WTC11 (cell line): ENCODE measurements at regions not wholly inside any gene's neighbourhood (a gene's known extent, or its start where the extent isn't known, plus 50 kb on each side); places are given as distances from the start of the nearest gene placed in this dataset.

ENCODE experiments used
- ATAC-seq: fragments of 200-7000 bp; cut with Tn5 transposase; 2 replicates; pipeline ENCODE4 v1.10.0; 2021; ENCODE audit warnings: mild to moderate bottlenecking, moderate library complexity
- CTCF ChIA-PET: fragments of 300-600 bp; sonication (Branson Sonifier 250); formaldehyde crosslinking; loops from one replicate; lab custom pipeline; 2021; ENCODE audit warnings: antibody characterized with exemption; lab: Charles Lee
- POLR2A ChIA-PET: fragments of 350-600 bp; sonication (Branson Sonifier 250); formaldehyde crosslinking; loops from one replicate; lab custom pipeline; 2021; ENCODE audit warnings: antibody characterized with exemption; lab: Charles Lee
- DNase-seq: peaks from one replicate; pipeline ENCODE4 v3.0.0; 2021; ENCODE audit warnings: low spot score
- H3K27ac Mint-ChIP-seq: 2 replicates; pipeline ENCODE4 v1.8.0; 2021; ENCODE audit warnings: mixed read lengths
- H3K27me3 Mint-ChIP-seq: 2 replicates; pipeline ENCODE4 v1.8.0; 2021; ENCODE audit warnings: low read depth, mild to moderate bottlenecking, moderate library complexity, mixed read lengths
- H3K36me3 Mint-ChIP-seq: 2 replicates; pipeline ENCODE4 v1.8.0; 2021; ENCODE audit warnings: mixed read lengths
- H3K4me1 Mint-ChIP-seq: 2 replicates; pipeline ENCODE4 v1.8.0; 2022; ENCODE audit warnings: mixed read lengths
- H3K4me3 Mint-ChIP-seq: 2 replicates; pipeline ENCODE4 v1.8.0; 2021; ENCODE audit warnings: mild to moderate bottlenecking, moderate library complexity, mixed read lengths
- H3K9me3 Mint-ChIP-seq: 2 replicates; pipeline ENCODE4 v1.8.0; 2021; ENCODE audit warnings: mixed read lengths
- AR ChIP-seq: fragments of 250-450 bp; sonication (Bioruptor Pico); IDR thresholded peaks from 2 replicates; pipeline ENCODE4 v1.9.0; 2021; ENCODE audit warnings: mild to moderate bottlenecking
- CREB1 ChIP-seq: sonication (generic); formaldehyde crosslinking; IDR thresholded peaks from 2 replicates; pipeline ENCODE4 v1.8.0; 2023; ENCODE audit warnings: mild to moderate bottlenecking, missing genetic modification reagents
- CTCF ChIP-seq: fragments of 200-600 bp; IDR thresholded peaks from 2 replicates; pipeline ENCODE4 v1.8.0; 2022; ENCODE audit warnings: antibody characterized with exemption
- FOXP4 ChIP-seq: sonication (generic); formaldehyde crosslinking; IDR thresholded peaks from 2 replicates; pipeline ENCODE4 v1.8.0; 2022; ENCODE audit warnings: mild to moderate bottlenecking, missing genetic modification reagents
- HMGXB4 ChIP-seq: sonication (generic); formaldehyde crosslinking; IDR thresholded peaks from 2 replicates; pipeline ENCODE4 v1.8.1; 2023; ENCODE audit warnings: mild to moderate bottlenecking, moderate library complexity, missing genetic modification reagents
- IRF1 ChIP-seq: sonication (generic); formaldehyde crosslinking; IDR thresholded peaks from 2 replicates; pipeline ENCODE4 v1.8.0; 2023; ENCODE audit warnings: missing genetic modification reagents
- IRF2 ChIP-seq: sonication (generic); formaldehyde crosslinking; IDR thresholded peaks from 2 replicates; pipeline ENCODE4 v1.8.0; 2022; ENCODE audit warnings: low read depth, missing genetic modification reagents, borderline replicate concordance
- NFATC4 ChIP-seq: fragments of 250-450 bp; sonication (Bioruptor Pico); IDR thresholded peaks from 2 replicates; pipeline ENCODE4 v1.9.0; 2021; ENCODE audit warnings: mild to moderate bottlenecking
- NFE2L1 ChIP-seq: sonication (generic); formaldehyde crosslinking; IDR thresholded peaks from 2 replicates; pipeline ENCODE4 v1.8.1; 2023; ENCODE audit warnings: missing genetic modification reagents
- NFYB ChIP-seq: sonication (generic); formaldehyde crosslinking; conservative IDR thresholded peaks from 2 replicates; pipeline ENCODE4 v1.8.0; 2022; ENCODE audit warnings: low read depth, missing genetic modification reagents
- PRDM15 ChIP-seq: sonication (generic); formaldehyde crosslinking; IDR thresholded peaks from 2 replicates; pipeline ENCODE4 v1.8.0; 2022; ENCODE audit warnings: missing genetic modification reagents
- PRRX2 ChIP-seq: fragments of 250-450 bp; sonication (Bioruptor Pico); IDR thresholded peaks from 2 replicates; pipeline ENCODE4 v1.8.0; 2021; ENCODE audit warnings: mild to moderate bottlenecking
- TEAD1 ChIP-seq: sonication (generic); formaldehyde crosslinking; IDR thresholded peaks from 2 replicates; pipeline ENCODE4 v1.8.0; 2022; ENCODE audit warnings: mild to moderate bottlenecking, missing genetic modification reagents
- ZBTB21 ChIP-seq: sonication (generic); formaldehyde crosslinking; IDR thresholded peaks from 2 replicates; pipeline ENCODE4 v1.8.1; 2023; ENCODE audit warnings: mild to moderate bottlenecking, missing genetic modification reagents, borderline replicate concordance

- no peaks in the 10 kb centered on the region for H3K9me3 Mint-ChIP-seq
- ChIA-PET POLR2A (no interaction called here), CTCF (no interaction called here)
- no peaks in the 10 kb centered on the region for H3K36me3 Mint-ChIP-seq
- peaks cover 25% of the 10 kb centered on the region for H3K4me1 Mint-ChIP-seq
- H3K27me3 Mint-ChIP-seq = peaks cover 4% of the 10 kb centered on the region
- H3K4me3 Mint-ChIP-seq = no peak overlapping the region
- DNase-seq (no peak), ATAC-seq (no peak)
- no peak for TF ChIP-seq CTCF
- H3K27ac Mint-ChIP-seq = no peak overlapping the region
Observed at GRCh38 chr2:217436386-217436785, 566.4 kb downstream of the TNS1 start.

GRCh38 chr2:217434180-217434975 lies 568.4 kb downstream of the TNS1 start:
- peaks cover 4% of the 10 kb centered on the region for H3K27me3 Mint-ChIP-seq
- no peak overlapping the region for H3K4me3 Mint-ChIP-seq
- ATAC-seq (peak; percentile 99), DNase-seq (peak; percentile 74)
- peaks cover 27% of the 10 kb centered on the region for H3K4me1 Mint-ChIP-seq
- H3K27ac Mint-ChIP-seq = no peak overlapping the region; the same call in 1 of the 2 replicates
- no peaks in the 10 kb centered on the region for H3K36me3 Mint-ChIP-seq
- no peaks in the 10 kb centered on the region for H3K9me3 Mint-ChIP-seq
- ChIA-PET CTCF (interaction anchor here (0.8 to 1.1 kb wide), 3 partner anchors 77 to 279 kb away, joined by 3 to 5 read pairs (median 3); no protein-coding TSS in a partner anchor), POLR2A (no interaction called here)
- TF ChIP-seq CTCF (no peak), NFYB (CRISPR knock-in tag) (0 out of 2 replicates have a peak, but pooled peaks have one; percentile 22), NFATC4 (CRISPR knock-in tag) (no peak)

- H3K4me3 Mint-ChIP-seq = no peak overlapping the region
- DNase-seq (peak; percentile 17), ATAC-seq (no peak)
- POLR2A ChIA-PET = no interaction called here
- no peak overlapping the region for H3K27ac Mint-ChIP-seq
- peaks cover 4% of the 10 kb centered on the region for H3K27me3 Mint-ChIP-seq
- CTCF ChIA-PET = interaction anchor here (1.0 to 1.1 kb wide), 2 partner anchors 77 to 267 kb away, joined by 3 to 5 read pairs; no protein-coding TSS in a partner anchor
- peaks cover 27% of the 10 kb centered on the region for H3K4me1 Mint-ChIP-seq
- H3K9me3 Mint-ChIP-seq = no peaks in the 10 kb centered on the region
- no peaks in the 10 kb centered on the region for H3K36me3 Mint-ChIP-seq
- TF ChIP-seq NFE2L1 (no peak), IRF1 (no peak), NFATC4 (CRISPR knock-in tag) (no peak), IRF2 (no peak), AR (CRISPR knock-in tag) (no peak), HMGXB4 (CRISPR knock-in tag) (no peak), ZBTB21 (no peak), TEAD1 (CRISPR knock-in tag) (no peak), PRRX2 (CRISPR knock-in tag) (no peak), CREB1 (no peak), PRDM15 (CRISPR knock-in tag) (no peak), FOXP4 (no peak)
Observed at GRCh38 chr2:217433522-217433921, 569.3 kb downstream of the TNS1 start.
